ENCODE measurements at regions not wholly inside any gene's neighbourhood (a gene's known extent, or its start where the extent isn't known, plus 50 kb on each side); places are given as distances from the start of the nearest gene placed in this dataset.

DNA sequence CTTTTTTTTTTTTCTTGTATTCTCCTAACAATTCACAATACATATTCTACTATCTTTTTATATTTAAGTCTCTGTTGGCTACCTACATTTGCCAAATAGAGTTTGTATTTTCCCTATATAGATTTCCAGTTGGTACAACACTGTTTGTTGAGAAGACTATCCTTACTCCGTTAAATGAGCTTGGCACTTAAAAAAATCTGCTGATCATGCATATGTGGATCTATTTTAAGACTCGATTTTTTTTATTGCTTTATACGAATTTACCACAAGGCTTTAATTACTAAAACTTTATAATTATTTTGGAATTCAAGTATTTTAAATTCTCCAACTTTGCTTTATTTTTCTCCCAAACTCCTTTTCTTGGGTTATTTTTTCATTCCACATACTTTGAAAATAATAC, 855.6 kb downstream of the C6orf118 start:
- DNase-seq (ENCODE audit: low read depth in 2 of 2), result no peak

DNA sequence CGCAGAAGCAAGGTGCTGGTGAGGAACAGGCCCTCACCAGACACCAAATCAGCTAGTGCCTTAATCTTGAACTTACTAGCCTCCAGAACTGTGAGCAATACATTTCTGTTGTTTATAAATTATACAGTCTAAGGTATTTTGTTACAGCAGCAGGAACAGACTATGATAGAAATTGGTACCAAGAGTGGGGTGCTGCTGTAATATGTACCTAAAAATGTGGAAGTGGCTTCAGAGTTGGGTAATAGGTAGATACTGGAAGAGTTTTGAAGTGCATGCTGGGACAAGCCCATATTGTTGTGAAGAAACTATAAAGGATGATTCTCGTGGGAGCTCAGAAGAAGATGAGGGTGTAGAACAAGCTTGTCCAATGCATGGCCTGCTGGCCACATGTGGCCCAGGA, 866.8 kb downstream of the C6orf118 start:
- no peak for DNase-seq (ENCODE audit: low read depth in 2 of 2)

DNA sequence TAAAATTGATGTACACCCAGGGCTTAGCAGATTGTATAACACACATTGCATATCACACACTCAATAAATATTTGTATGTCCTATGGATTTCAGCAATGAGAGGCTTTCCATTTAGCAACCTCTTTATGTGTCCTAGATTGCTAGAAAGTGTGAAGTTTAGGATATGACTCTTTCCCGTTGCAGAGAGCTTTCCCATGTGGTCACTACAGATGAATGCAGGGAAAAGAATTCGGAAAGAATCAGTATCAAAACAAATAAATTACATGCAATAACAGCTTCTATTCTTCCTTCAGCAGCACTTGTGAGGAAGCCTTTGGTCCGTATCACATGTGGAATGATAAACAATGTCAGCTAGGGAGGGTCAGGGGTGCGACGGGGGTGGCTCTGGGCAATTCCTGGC, 870.1 kb downstream of the C6orf118 start:
- DNase-seq (ENCODE audit: low read depth in 2 of 2), result no peak

DNA sequence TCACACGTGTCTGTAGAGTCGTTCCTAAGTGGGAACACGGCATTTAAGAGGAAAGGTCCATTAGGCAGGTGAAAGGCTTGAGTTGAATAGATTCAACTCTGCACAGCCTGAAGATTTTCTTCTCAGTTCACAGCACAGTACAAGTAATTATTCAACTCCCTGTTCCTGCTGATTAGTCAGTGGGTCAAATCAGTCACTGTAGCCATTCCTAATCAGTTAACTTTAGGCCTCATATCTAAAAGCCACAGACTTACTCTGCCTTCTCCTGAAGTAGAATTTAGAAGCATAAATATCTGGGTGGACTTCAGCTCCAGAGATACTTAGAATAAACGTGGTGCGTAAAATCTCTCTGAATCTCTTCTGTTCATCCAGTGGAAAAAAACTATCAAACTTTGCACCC, 872.4 kb downstream of the C6orf118 start:
- DNase-seq (ENCODE audit: low read depth in 2 of 2), result no peak

DNA sequence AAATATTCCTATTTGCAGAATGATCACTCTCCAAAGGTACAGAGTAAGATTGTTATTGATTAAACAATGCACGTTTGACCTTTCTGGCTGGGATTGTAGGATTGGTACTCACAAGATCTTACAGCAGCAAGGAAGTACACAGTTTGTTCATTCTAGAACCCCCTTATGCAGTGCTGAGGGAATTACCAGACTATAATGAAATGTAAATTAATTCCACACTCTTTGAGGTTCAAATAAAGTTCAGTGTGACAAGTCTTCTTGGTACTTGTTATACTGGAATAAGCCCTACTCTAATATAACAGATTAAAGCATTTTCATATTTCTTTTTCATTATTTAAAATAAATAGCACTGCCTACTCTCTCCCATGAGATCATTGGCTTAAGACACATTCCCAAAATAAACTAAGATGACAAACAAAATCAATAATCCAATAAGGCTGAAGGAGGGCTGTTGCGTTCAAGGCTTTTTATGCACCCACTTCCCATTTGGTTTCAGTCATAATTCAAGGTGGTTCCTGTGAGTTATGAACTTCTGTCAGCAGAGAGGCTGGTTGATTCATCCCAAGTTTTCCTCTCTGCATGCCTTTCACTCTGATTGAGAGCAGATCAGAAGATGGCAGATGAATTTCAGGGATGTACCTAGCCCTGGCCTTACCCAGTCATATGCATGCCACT, 881.5 kb downstream of the C6orf118 start:
- DNase-seq (ENCODE audit: low read depth in 2 of 2), result no peak

DNA sequence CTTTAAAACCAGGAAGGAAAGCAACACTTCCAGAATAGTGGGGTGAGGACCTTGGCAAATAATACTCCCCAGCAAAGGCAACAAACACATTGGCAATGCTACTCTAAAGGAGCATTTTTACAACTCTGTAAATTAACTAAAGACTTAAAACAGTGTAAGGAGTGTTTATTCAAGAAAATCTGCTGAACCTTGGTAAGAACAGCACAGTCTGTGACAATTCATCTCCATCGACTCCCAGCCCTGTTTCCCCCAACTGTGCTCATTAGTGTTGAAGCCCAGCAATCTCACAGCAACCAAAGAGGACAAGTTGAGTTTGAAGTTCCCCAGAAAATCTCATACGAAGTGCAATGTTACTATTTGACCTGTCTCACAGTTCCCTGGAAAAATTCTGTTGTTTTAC, 884.9 kb downstream of the C6orf118 start:
- no peak for DNase-seq (ENCODE audit: low read depth in 2 of 2)

DNA sequence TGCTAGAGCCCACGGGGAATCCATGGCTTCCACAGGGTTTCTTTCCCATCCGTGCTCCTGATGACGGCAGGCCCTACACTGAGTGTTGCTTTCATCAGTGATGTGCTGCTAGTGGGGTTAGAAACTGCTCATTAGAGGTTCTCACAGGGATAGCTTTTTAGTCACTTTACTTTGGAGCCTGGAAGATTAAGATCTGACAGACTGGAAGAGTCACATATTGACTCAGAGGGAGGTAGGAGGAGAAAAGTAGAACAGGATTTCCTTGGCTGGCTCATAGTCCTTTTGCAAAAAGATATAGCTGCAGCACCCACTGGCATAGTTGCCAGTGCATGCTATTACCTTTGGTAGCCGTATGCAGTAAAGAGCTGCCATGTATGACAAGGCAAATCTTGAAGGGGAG, 890.3 kb downstream of the C6orf118 start:
- no peak for DNase-seq (ENCODE audit: low read depth in 2 of 2)

DNA sequence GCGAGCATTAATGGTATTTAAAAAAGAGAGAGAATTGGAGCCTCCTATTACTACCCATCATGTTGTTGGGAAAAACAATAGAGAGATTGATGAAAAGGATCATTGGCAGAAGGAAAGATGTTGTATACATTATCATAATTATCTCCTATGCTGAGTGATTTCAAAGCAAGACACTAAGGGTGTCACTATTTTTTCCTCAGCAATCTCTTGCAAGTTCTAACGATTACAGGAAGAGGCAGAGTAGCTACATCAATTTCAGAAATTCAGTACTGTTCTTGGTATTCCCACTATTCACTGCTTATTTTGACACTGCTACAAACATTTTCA, 891.2 kb downstream of the C6orf118 start:
- DNase-seq (ENCODE audit: low read depth in 2 of 2), result no peak

DNA sequence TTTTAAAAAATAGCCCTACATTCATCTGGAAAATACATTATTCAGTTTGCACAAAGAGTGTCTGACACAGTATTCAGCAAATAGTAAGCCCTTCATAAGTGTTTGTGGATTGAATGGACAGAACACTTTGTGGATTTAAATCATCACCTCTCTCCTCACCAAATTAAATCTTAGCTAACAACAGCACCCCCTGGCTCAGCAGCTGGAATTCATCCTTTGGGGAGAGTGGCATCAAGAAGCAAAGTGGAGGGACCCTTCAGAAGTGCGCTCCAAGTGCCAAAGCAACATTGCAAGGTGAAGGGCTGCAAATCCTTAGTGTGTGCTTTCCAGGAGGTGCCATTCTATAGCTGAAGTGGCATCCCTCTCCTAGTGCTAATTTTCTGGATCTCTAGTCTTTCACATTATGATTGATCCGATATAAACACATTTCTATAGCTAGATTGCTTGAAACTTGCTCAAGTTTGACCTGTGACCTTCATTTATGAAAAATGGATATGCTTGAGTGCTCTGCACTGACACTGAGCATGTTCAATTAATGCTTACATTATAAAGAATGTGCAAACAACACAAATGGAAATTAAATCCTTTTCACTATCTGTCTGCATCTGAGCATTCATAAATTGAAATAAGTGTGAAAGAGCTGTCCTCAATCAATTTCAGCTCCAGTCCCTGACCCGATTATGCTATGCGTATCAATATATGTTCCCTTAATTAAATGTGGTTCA, 891.7 kb downstream of the C6orf118 start:
- no peak for DNase-seq (ENCODE audit: low read depth in 2 of 2)

DNA sequence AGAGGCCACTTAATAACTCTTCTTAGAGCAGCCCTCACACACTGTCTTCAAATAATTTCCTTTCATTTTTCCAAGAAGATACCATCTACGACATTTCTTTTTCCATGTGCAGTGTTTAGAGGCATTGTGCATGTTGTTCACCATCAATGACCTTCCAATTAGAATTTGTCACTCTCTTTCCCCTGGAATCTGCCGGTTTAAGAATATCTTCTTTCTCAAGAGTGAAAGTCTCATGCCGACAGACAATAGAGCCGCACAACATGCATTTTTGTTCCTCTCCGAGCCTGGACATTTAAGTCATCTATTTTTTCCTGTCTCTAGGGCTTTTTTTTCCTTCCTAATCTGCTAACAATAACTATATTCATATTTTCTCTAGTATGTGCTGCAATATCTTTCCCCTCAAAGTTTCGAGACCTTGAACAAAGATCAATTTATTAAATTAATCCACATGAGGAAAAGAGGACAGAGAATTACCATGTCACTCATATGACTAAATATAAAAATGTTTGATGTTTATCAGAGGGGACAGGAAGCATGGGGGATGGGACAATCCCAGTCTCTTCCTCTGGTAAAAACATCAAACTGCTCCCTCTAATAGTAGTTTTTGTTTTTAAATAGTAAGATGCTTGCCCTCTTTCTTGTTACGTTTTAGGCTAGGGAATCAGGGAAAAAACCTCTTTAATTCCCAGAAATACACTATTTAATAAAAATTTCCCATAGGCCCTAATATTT, 893.4 kb downstream of the C6orf118 start:
- no peak for DNase-seq (ENCODE audit: low read depth in 2 of 2)

DNA sequence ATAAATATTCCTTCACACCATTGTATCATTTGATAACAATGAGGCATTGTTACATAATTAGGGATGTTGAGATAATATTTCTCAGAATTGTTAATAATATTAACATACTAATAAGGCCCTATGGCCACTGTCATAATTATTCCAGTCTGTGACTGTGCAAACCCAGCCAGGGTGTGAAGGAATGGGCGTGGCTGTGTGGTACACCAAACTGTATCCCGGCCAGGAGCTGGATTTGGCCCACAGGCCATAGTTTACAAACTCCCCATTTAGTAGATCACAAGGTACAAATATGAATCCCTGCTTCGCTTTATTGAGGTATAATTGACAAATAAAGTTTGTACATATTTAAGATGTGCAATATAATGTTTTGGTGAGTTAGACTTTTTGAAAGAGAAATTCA, 894.7 kb downstream of the C6orf118 start:
- DNase-seq (ENCODE audit: low read depth in 2 of 2), result no peak

DNA sequence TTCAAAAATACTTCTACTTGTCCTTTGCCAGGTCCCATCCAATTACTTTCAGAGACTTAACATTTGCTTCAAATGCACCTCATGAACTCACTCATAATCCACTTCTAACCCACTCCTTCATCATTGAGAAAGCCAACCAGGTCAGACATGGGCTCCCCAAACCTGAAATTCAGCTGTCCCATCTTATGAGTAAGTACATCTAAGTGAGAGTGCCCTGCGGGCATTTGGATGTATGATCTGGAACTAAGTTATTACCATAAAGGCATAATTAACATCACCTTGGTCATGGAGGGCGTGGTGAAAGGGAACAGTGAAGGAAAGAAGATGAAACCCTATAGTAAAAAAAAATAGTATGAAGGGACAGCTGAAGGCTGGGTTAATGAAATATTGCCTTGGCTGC, 896.8 kb downstream of the C6orf118 start:
- DNase-seq (ENCODE audit: low read depth in 2 of 2), result no peak

DNA sequence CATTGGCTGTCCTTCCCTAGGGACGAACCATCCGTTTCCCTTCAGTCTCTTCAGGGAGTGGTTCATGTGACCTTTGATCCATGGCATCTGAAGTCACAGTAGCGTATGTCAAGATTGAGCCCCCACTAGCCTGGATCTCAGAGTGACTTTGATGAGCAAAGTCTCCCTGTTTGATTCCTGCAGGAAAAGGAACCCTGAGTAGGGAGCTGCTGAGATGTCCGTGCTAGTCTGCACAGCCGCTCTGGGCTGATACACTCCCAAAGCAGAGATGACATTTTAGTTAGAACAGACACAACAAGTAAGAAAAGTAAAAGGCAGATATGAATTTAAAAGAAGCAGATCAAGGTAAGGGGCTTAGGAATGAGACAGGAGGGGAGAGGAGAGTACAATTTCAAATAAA, 899.4 kb downstream of the C6orf118 start:
- DNase-seq (ENCODE audit: low read depth in 2 of 2), result no peak

DNA sequence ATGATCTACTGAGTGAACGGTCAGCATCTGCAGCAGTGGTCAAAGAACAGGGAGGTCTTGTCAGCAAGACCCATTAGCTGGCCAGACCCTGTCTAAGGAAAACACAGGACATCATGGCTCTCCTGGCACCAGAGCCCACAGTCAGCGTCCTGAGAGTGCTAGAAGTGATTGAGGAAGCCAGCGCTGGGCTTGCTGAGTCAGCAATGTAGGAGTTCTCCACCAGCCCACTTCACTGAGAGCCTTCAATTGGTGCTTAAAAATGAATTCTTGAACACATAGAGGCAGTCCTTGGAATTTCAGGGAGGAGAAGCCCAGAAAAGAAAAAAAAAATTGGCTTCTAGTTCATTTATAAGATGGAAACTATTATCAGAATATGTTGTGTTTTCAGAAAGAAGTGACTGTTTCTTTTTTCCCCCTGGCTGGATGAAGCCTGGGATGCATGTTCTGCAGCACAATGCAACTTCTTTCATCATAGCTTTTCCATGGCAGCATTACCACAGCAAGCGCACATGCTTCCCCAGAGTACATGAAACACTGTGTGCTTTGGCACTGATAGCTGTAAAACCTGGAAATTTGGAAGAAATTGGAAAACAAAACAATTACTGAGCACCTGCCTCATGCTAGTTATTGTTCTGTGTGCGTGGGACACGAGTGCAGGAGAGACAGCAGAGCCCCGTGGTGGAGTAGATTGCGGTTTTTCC, 899.9 kb downstream of the C6orf118 start:
- DNase-seq (ENCODE audit: low read depth in 2 of 2), result no peak

DNA sequence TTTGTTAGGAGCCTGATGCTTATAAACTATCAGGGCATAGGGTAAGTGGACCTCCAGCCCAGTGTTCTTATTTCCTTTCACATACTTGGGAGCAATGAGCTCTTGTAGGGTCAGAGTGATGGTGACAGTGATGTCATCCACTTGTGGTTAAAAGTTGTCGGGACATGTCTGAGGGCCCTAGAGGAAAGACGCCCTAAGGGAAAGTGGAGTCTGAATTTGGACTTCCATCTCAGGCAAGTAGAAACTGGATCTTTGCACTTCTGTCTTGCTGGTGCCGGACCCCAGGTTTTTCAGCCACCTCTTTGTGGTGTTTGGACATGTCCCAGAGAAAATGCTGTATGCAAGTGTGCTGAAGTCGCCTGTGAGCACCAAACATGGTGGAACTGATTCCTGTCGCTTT, 900.5 kb downstream of the C6orf118 start:
- no peak for DNase-seq (ENCODE audit: low read depth in 2 of 2)

DNA sequence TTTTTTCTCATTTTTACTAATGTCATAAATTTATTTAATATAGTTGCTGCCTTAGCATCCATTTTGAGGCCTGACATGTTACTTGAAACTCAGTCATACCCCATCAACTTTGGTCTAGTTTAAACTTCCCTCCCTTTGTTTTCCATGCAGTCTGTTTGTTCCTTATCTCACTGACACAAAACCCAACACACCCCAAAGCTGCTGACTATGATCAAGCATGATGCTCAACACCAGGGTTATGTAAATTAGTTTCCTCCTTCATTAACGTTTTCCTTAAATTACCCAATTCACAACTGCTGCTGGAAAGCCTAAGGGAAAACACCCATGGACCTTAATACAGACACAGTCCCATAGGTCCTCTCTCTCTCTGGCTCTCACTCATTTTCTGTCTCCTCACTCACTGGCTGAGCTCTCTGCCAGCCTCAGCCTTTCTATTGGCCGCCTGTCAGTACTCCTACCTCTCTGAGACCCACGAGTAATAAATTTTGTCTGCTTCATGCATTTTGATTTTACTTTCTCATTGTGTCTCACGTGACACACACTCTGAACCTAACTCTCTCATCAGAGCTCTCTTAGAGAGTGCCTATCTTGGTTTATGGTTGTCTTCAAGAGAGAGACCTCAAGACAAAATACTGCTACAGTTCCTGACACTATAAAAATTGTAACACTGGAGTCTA, 904.5 kb downstream of the C6orf118 start:
- DNase-seq (ENCODE audit: low read depth in 2 of 2), result no peak

DNA sequence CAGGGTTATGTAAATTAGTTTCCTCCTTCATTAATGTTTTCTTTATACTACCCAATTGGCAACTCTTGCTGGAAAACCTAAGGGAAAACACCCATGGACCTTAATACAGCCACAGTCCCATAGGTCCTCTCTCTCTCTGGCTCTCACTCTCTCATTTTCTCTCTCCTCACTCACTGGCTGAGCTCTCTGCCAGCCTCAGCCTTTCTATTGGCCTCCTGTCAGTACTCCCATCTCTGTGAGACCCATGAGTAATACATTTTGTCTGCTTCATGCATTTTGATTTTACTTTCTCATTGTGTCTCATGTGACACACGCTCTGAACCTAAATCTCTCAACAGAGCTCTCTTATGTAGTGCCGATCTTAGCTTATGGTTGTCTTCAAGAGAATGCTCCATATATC, 907.5 kb downstream of the C6orf118 start:
- DNase-seq (ENCODE audit: low read depth in 2 of 2), result no peak

DNA sequence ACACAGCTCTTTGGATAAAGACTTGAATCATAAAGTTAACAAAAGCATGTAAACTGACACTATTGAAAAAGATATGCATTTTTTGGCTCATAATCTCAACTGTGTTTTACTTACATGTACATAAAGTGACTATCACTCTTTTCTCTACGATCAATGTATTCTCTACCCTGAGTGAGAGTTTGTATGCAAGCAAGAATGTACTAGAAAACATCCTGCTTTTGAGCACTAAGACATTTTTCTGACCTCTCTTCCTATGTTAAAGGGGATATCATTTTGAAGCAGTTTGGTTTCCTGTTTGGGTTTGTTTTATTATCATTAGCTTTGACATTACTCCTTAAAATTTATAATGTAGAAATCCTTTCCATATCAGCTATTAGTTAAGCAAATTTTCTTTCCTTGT, 910.8 kb downstream of the C6orf118 start:
- no peak for DNase-seq (ENCODE audit: low read depth in 2 of 2)

DNA sequence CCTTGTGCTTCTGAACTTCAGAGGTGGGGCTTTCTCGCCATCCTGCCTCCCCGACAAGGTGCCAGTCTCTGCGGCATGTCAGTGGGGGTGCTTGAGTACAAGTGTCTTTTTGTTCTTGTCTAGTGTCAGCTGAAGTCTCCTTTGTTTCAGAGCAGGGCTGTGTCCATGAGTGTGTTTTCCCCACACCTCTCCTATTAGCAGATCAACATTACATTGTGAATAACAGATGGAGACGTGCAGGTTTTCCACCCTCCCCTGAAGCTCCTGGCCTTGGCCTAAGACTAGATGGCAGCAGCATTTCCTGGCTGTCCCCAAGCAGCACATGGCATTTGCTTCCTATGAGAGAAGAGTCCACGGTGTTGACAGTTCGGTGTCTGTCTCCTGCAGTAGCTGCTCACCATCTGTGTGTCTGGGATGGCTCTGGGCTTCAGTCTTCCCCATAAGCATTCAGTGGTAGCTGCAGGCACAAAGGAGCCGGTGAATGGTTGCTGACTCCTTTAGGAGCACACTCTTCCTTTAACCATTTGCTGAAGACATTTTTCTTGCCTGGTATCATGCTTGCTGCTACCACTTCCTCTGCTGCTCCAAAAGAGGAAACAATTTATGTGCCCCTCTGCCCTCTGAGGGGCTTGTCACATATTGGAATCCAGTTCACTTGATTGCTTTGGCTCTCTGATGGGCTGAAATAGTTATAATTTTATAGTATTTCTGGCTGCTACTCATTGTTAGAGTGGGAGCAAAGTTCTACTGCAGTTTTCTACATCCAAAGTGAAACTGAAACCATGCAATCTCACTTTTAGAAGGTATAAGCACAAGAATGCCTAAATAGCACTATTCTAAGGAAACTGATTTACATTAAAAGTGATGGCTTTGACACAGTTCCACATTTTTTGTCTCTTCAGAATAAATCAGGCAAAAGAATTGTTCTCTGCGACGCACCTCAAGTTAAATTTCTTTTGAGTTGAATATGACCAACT, 913.0 kb downstream of the C6orf118 start:
- no peak for DNase-seq (ENCODE audit: low read depth in 2 of 2)

DNA sequence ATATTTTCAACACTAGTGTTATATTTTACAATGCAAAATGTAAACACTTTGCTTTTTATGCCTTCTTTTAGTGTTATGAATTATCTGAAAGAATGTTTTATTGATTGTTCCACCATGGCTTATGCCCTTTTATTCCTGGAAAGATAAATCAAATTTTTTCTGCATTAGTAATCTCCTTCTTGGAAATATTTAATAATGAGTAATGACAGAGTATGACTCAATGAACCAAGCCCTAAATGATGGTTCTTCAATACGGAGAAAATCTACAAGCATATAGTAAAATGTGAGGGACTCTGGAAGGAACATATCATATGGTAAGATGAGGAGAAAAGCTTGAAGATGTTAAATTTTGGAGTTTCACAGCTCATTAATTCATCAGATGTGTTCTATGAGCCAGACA, 929.6 kb downstream of the C6orf118 start:
- DNase-seq (ENCODE audit: low read depth in 2 of 2), result no peak

DNA sequence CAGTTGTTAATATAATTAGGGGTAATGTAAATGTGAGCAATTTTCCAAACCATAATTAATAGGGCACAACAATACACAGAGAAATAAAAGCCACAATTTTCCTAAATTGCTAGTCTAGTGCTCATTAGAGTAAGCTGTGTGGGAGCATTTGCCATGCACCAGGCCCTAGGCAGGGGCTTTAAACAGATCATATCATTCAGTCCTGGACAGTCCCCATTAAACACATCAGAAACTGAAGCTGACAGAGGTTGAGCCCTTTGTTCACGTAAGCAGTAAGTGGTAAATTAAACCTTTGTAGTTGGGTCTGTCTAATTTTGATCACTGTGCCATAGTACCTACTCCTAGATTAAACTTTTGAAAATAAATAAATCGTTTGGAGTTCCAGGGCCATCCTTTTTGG, 931.1 kb downstream of the C6orf118 start:
- DNase-seq (ENCODE audit: low read depth in 2 of 2), result no peak

Data from stimulated activated CD8-positive, alpha-beta memory T cell treated with anti-CD3 and anti-CD28 coated beads, Interleukin-7, amount 100 ng/mL, for 1 hour (primary cell).